Peyer's patch (tissue), 4 donors: ENCODE measurements at regions not wholly inside any gene's neighbourhood (a gene's known extent, or its start where the extent isn't known, plus 50 kb on each side); places are given as distances from the start of the nearest gene placed in this dataset.

Source experiments
- DNase-seq, 3 donors: peaks; one replicate each; pipeline ENCODE4 v3.0.0-alpha.2; 2017 to 2019
- H3K27ac ChIP-seq, 4 donors: fragments of 200-600 bp; sonication (generic); one replicate each; pipeline ENCODE4 v1.5.1; 2016 to 2019
- H3K27me3 ChIP-seq, 2 donors: fragments of 200-600 bp; sonication (generic); one replicate each; pipeline ENCODE4 v1.5.1; 2019
- H3K36me3 ChIP-seq, 3 donors: fragments of 200-600 bp; sonication (generic); one replicate each; pipeline ENCODE4 v1.5.1; 2016 to 2019
- H3K4me1 ChIP-seq, 4 donors: fragments of 200-600 bp; sonication (generic); one replicate each; pipeline ENCODE4 v1.5.1; 2016 to 2019
- H3K4me3 ChIP-seq, 4 donors: fragments of 200-600 bp; sonication (generic); 1 replicate in 3 of 4; 2 replicates in 1 of 4; pipeline ENCODE4 v1.5.1; 2016 to 2019; ENCODE audit warnings: mild to moderate bottlenecking in 1 of 4
- H3K9me3 ChIP-seq, 4 donors: fragments of 200-600 bp; sonication (generic); one replicate each; pipeline ENCODE4 v1.5.1; 2016 to 2019; ENCODE audit warnings: mild to moderate bottlenecking in 1 of 4
- CTCF ChIP-seq, 6 experiments: fragments of 450-650 bp in 4 of 6; fragments of 200-600 bp in 2 of 6; sonication (generic) in 1 of 6; IDR thresholded peaks; one replicate each; pipeline ENCODE4 v1.5.1; 2017 to 2019; ENCODE audit warnings: antibody characterized with exemption in 6 of 6, mild to moderate bottlenecking in 3 of 6, moderate library complexity in 1 of 6
- POLR2A ChIP-seq, 2 donors: fragments of 450-650 bp; IDR thresholded peaks; one replicate each; pipeline ENCODE4 v1.5.1; 2017; ENCODE audit warnings: antibody characterized with exemption in 2 of 2, mild to moderate bottlenecking in 2 of 2, moderate library complexity in 2 of 2

DNA sequence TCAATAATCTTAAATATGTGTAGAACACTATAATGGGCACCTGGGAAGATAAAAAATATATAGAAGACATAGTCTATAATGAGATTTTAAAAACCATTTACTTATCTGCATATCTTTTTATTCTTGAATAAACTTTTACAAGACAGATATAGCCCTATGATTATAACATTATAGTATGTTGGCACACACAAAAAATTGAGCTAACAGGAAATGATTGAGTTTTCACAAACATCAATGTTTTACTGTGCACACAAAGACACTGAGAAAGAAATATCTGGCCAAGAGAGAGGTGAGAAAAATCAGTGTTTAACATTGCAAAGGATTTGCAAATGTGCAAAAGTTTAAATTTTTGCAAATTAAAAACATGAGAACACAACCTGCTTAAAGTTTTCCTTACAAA, 124.3 kb downstream of the BBS10 start:
- TF ChIP-seq CTCF (IDR thresholded peaks at IDR 0.05) (no peak), POLR2A (IDR thresholded peaks at IDR 0.05) (no peak)
- no peak for DNase-seq
- H3K4me3 ChIP-seq: no peak overlapping the region
- H3K27ac ChIP-seq: no peak overlapping the region
- no peaks in the 10 kb centered on the region for H3K4me1 ChIP-seq
- H3K27me3 ChIP-seq: no peaks in the 10 kb centered on the region
- H3K36me3 ChIP-seq: no peaks in the 10 kb centered on the region
- H3K9me3 ChIP-seq: no peaks in the 10 kb centered on the region

- H3K36me3 ChIP-seq: no peaks in the 10 kb centered on the region
- no peak for TF ChIP-seq POLR2A (IDR thresholded peaks at IDR 0.05)
- TF ChIP-seq CTCF (IDR thresholded peaks at IDR 0.05): no peak
- no peak for DNase-seq
- no peaks in the 10 kb centered on the region for H3K27me3 ChIP-seq
- H3K4me1 ChIP-seq: no peaks in the 10 kb centered on the region
- H3K4me3 ChIP-seq: no peak overlapping the region
- no peaks in the 10 kb centered on the region for H3K9me3 ChIP-seq
- H3K27ac ChIP-seq: no peak overlapping the region
Measured at GRCh38 chr12:76220980-76221379, 127.2 kb downstream of the BBS10 start.

DNA sequence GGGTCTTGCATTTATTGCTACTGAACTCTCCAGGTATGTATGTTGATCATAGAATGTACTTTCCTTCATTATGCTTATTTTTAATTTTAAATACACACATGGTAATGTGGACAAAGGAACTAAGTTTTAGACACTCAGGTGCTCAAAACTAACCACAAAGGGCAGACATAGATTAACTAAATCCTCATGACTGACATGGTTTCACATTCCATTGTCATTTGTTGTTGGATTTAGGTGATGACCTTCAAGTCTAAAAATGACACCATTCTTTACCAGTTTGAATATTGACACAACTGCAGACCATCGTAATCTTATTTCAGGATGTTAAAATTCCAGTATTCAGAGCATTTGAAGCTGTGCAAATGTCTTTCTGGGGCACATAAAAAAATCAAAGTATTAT, 128.4 kb downstream of the BBS10 start:
- Histone ChIP-seq H3K9me3 (no peaks in the 10 kb centered on the region), H3K36me3 (no peaks in the 10 kb centered on the region), H3K27ac (no peak overlapping the region), H3K4me1 (no peaks in the 10 kb centered on the region), H3K27me3 (no peaks in the 10 kb centered on the region), H3K4me3 (no peak overlapping the region)
- no peak for TF ChIP-seq POLR2A (IDR thresholded peaks at IDR 0.05)
- TF ChIP-seq CTCF (IDR thresholded peaks at IDR 0.05): no peak
- DNase-seq: no peak

GRCh38 chr12:76216585-76217472, 131.4 kb downstream of the BBS10 start:
- H3K9me3 ChIP-seq: no peaks in the 10 kb centered on the region
- H3K36me3 ChIP-seq: no peaks in the 10 kb centered on the region
- no peaks in the 10 kb centered on the region for H3K4me1 ChIP-seq
- TF ChIP-seq POLR2A (IDR thresholded peaks at IDR 0.05) (no peak), CTCF (IDR thresholded peaks at IDR 0.05) (no peak)
- no peak overlapping the region for H3K27ac ChIP-seq
- DNase-seq: no peak
- H3K27me3 ChIP-seq: no peaks in the 10 kb centered on the region
- no peak overlapping the region for H3K4me3 ChIP-seq

GRCh38 chr12:76208129-76208528, 123.6 kb upstream of the NAP1L1 start:
- no peaks in the 10 kb centered on the region for H3K4me1 ChIP-seq
- no peaks in the 10 kb centered on the region for H3K27me3 ChIP-seq
- TF ChIP-seq CTCF (IDR thresholded peaks at IDR 0.05): no peak
- no peak for TF ChIP-seq POLR2A (IDR thresholded peaks at IDR 0.05)
- no peak overlapping the region for H3K27ac ChIP-seq
- H3K36me3 ChIP-seq: no peaks in the 10 kb centered on the region
- no peaks in the 10 kb centered on the region for H3K9me3 ChIP-seq
- no peak for DNase-seq
- H3K4me3 ChIP-seq: no peak overlapping the region
